HL-60 (cell line): ENCODE measurements at regions not wholly inside any gene's neighbourhood (a gene's known extent, or its start where the extent isn't known, plus 50 kb on each side); places are given as distances from the start of the nearest gene placed in this dataset.

Experiments used
- DNase-seq, 2 experiments: peaks; one replicate each; pipeline ENCODE4 v3.0.0-alpha.2; 2010 to 2020; ENCODE audit warnings: low read depth in 1 of 2, low spot score in 1 of 2
- H3K27ac ChIP-seq: fragments of 250-450 bp; sonication (Bioruptor Pico); replicated peaks from 2 replicates; pipeline ENCODE4 v1.5.1; 2020; ENCODE audit warnings: mild to moderate bottlenecking, moderate library complexity
- H3K27me3 ChIP-seq: fragments of 250-450 bp; sonication (Bioruptor Pico); 2 replicates; pipeline ENCODE4 v1.5.1; 2021; ENCODE audit warnings: mild to moderate bottlenecking, moderate library complexity; ENCODE audit not compliant: insufficient read depth, poor library complexity, severe bottlenecking
- H3K4me3 ChIP-seq: replicated peaks from 2 replicates; pipeline ENCODE4 v1.5.1; 2011; ENCODE audit warnings: mild to moderate bottlenecking, control low read depth, low read length; ENCODE audit not compliant: insufficient read depth
- CTCF ChIP-seq: IDR thresholded peaks from one replicate; pipeline ENCODE4 v1.5.1; 2011; ENCODE audit warnings: low read length, control low read depth, inconsistent platforms; ENCODE audit not compliant: insufficient read depth
- GABPA ChIP-seq: IDR thresholded peaks from 2 replicates; pipeline ENCODE4 v1.6.1; 2012; ENCODE audit warnings: low read depth
- POLR2AphosphoS5 ChIP-seq: IDR thresholded peaks from 2 replicates; pipeline ENCODE4 v1.6.1; 2012; ENCODE audit warnings: low read depth
- REST ChIP-seq: IDR thresholded peaks from 2 replicates; pipeline ENCODE4 v1.6.1; 2012; ENCODE audit warnings: low read depth; ENCODE audit not compliant: insufficient replicate concordance
- SPI1 ChIP-seq: IDR thresholded peaks from 2 replicates; pipeline ENCODE4 v1.6.1; 2012; ENCODE audit warnings: low read depth, mild to moderate bottlenecking, borderline replicate concordance

GRCh38 chr5:10081584-10081983 lies 168.1 kb downstream of the ATPSCKMT start:
- TF ChIP-seq CTCF (no peak), GABPA (no peak), POLR2AphosphoS5 (no peak), SPI1 (no peak), REST (no peak)
- H3K27me3 ChIP-seq: no peaks in the 10 kb centered on the region
- DNase-seq: no peak
- H3K27ac ChIP-seq: no peak overlapping the region
- H3K4me3 ChIP-seq: no peak overlapping the region

GRCh38 chr5:10077791-10078545 lies 171.7 kb downstream of the ATPSCKMT start:
- H3K27ac ChIP-seq: no peak overlapping the region
- DNase-seq: no peak
- peaks cover 2% of the 10 kb centered on the region for H3K27me3 ChIP-seq
- H3K4me3 ChIP-seq: no peak overlapping the region
- TF ChIP-seq REST (no peak), GABPA (no peak), CTCF (no peak)

GRCh38 chr5:10073441-10074104 lies 176.1 kb downstream of the ATPSCKMT start:
- Histone ChIP-seq H3K27ac (no peak overlapping the region), H3K4me3 (no peak overlapping the region), H3K27me3 (peaks cover 5% of the 10 kb centered on the region)
- no peak for DNase-seq
- no peak for TF ChIP-seq REST
- TF ChIP-seq CTCF: no peak
- no peak for TF ChIP-seq GABPA
- TF ChIP-seq SPI1: peak; percentile 86
- no peak for TF ChIP-seq POLR2AphosphoS5
